ENCODE measurements at regions not wholly inside any gene's neighbourhood (a gene's known extent, or its start where the extent isn't known, plus 50 kb on each side); places are given as distances from the start of the nearest gene placed in this dataset.

DNA sequence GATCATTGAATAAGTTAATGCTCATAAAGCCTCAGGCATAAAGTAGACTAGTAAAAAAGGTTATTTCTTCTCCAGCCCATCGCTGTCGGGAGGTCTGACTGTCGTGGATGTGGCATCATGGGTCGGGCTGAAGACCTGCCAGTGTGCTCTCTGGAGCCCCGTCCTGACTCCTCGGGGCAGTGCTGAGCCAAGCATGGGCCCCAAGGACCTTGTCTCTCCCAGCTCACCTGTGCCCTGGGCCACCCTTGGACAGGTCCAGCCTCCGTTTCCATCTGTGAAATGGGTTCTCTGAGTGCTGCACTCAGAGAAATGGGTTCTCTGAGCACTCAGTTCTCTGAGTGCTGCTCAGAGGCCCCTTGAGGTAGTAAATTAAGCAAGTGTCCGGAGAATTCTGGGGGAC, 269.0 kb downstream of the GADD45G start:
- POLR2A ChIA-PET: no interaction called here
- Histone ChIP-seq H3K27me3 (ENCODE audit: insufficient read depth, low read length) (no peaks in the 10 kb centered on the region), H3K4me3 (replicated peaks in 1 of 2; ENCODE audit: low read depth in 1 of 2, low read length in 2 of 2) (no peak overlapping the region), H3K27ac (ENCODE audit: low read depth, low read length) (no peak overlapping the region), H3K36me3 (ENCODE audit: control insufficient read depth in 1 of 2, insufficient read depth in 2 of 2, low read length in 2 of 2) (no peaks in the 10 kb centered on the region), H4K20me1 (ENCODE audit: insufficient read depth) (no peaks in the 10 kb centered on the region), H3K79me2 (ENCODE audit: insufficient read depth, low read length) (no peaks in the 10 kb centered on the region), H3K9ac (ENCODE audit: low read length) (no peak overlapping the region), H3K4me1 (ENCODE audit: control insufficient read depth in 1 of 2, insufficient read depth in 2 of 2, low read length in 2 of 2) (no peaks in the 10 kb centered on the region), H3K9me2 (ENCODE audit: insufficient read depth) (no peaks in the 10 kb centered on the region), H3K4me2 (ENCODE audit: low read length) (no peak overlapping the region), H2AFZ (ENCODE audit: low read depth, low read length, poor library complexity, severe bottlenecking) (no peak overlapping the region), H3K9me3 (ENCODE audit: control insufficient read depth in 1 of 2, insufficient read depth in 1 of 2, low read depth in 1 of 2, low read length in 2 of 2) (no peaks in the 10 kb centered on the region)
- intact Hi-C loops (cut with micrococcal nuclease): no loop called here
- DNase-seq (ENCODE audit: low read depth, low spot score) (no peak), ATAC-seq (no peak)
- TF ChIP-seq, protein P1, sequence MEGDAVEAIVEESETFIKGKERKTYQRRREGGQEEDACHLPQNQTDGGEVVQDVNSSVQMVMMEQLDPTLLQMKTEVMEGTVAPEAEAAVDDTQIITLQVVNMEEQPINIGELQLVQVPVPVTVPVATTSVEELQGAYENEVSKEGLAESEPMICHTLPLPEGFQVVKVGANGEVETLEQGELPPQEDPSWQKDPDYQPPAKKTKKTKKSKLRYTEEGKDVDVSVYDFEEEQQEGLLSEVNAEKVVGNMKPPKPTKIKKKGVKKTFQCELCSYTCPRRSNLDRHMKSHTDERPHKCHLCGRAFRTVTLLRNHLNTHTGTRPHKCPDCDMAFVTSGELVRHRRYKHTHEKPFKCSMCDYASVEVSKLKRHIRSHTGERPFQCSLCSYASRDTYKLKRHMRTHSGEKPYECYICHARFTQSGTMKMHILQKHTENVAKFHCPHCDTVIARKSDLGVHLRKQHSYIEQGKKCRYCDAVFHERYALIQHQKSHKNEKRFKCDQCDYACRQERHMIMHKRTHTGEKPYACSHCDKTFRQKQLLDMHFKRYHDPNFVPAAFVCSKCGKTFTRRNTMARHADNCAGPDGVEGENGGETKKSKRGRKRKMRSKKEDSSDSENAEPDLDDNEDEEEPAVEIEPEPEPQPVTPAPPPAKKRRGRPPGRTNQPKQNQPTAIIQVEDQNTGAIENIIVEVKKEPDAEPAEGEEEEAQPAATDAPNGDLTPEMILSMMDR (IDR thresholded peaks at IDR 0.05 in 2 of 3, conservative IDR thresholded peaks at IDR 0.05 in 1 of 3; ENCODE audit: borderline replicate concordance in 1 of 3, insufficient read depth in 1 of 3, low read depth in 2 of 3, low read length in 2 of 3): no peak
- TF ChIP-seq YY1 (IDR thresholded peaks at IDR 0.05; ENCODE audit: extremely low read depth, insufficient replicate concordance, low read depth, low read length): no peak
- RAD21 ChIA-PET (ENCODE audit: low non-redundant PET in 1 of 2, low total read pairs in 2 of 2, uncharacterized antibody in 2 of 2, unreplicated experiment in 2 of 2): no interaction called here
- BruUV-seq (replicated peaks): no TSS peak
- CTCF ChIA-PET: no interaction called here

DNA sequence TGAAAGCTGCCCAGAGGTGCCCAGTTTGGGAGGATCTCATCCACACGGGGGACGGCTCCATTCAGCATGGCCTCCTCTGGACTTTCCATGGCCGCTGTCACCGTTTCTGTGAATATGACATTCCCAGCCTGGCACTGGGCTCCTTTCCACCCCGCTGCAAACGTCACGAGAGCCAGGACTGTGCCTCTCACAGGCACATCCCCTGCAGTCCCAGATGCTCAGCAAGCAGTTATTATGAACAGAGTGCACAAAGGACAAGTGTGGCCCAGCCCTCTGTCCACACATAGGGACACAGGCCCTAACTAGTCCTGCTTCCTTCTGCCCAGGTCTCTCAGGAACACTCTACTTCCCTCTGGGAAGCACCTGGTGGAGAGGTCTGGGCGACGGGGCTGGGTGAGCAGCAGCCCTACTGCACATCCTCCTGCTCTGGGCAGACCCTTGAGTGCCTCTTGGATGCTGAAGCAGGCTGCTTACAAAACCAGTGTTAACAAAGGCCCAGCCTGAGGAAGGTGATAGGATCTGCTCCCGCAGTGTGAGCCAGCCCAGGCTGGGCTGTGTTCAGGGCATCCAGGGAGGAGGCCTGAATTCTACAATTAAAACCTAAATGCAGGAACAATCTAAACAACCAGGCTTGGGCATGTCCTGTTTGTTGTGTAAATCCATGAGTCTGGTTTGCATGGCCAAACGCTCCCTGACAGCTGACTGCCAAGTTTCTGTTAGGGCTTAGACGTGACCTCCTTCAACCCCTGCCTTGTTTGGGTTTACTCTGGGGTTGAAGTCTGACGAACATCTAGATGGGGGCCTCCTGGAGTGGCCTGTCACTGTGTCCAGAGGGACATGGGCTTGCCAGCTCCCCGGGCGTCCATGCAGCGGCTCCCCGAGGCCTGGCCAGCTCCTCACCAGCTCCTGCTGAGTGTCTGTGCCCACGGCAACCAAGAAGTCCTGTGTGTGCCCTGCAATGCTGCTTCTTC, 269.8 kb downstream of the GADD45G start:
- ChIA-PET POLR2A (no interaction called here), CTCF (no interaction called here)
- TF ChIP-seq ZNF274 (IDR thresholded peaks at IDR 0.05; ENCODE audit: low read depth, low read length) (no peak), EZH2 (IDR thresholded peaks at IDR 0.05) (no peak), POLR2AphosphoS5 (IDR thresholded peaks at IDR 0.05; ENCODE audit: low read depth, low read length) (no peak), TCF7L2 (IDR thresholded peaks at IDR 0.05; ENCODE audit: borderline replicate concordance, extremely low read depth, insufficient read depth, insufficient read length) (no peak), SIN3A (IDR thresholded peaks at IDR 0.05; ENCODE audit: low read depth) (no peak)
- TF ChIP-seq, protein P2, sequence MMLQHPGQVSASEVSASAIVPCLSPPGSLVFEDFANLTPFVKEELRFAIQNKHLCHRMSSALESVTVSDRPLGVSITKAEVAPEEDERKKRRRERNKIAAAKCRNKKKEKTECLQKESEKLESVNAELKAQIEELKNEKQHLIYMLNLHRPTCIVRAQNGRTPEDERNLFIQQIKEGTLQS (IDR thresholded peaks at IDR 0.05): no peak
- TF ChIP-seq, protein P3, sequence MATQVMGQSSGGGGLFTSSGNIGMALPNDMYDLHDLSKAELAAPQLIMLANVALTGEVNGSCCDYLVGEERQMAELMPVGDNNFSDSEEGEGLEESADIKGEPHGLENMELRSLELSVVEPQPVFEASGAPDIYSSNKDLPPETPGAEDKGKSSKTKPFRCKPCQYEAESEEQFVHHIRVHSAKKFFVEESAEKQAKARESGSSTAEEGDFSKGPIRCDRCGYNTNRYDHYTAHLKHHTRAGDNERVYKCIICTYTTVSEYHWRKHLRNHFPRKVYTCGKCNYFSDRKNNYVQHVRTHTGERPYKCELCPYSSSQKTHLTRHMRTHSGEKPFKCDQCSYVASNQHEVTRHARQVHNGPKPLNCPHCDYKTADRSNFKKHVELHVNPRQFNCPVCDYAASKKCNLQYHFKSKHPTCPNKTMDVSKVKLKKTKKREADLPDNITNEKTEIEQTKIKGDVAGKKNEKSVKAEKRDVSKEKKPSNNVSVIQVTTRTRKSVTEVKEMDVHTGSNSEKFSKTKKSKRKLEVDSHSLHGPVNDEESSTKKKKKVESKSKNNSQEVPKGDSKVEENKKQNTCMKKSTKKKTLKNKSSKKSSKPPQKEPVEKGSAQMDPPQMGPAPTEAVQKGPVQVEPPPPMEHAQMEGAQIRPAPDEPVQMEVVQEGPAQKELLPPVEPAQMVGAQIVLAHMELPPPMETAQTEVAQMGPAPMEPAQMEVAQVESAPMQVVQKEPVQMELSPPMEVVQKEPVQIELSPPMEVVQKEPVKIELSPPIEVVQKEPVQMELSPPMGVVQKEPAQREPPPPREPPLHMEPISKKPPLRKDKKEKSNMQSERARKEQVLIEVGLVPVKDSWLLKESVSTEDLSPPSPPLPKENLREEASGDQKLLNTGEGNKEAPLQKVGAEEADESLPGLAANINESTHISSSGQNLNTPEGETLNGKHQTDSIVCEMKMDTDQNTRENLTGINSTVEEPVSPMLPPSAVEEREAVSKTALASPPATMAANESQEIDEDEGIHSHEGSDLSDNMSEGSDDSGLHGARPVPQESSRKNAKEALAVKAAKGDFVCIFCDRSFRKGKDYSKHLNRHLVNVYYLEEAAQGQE (IDR thresholded peaks at IDR 0.05; ENCODE audit: low read depth): no peak

More for the DNA sequence above, 269.8 kb downstream of the GADD45G start:
- Histone ChIP-seq H3K79me2 (ENCODE audit: insufficient read depth, low read length) (no peaks in the 10 kb centered on the region), H3K9me3 (ENCODE audit: control insufficient read depth in 1 of 2, insufficient read depth in 1 of 2, low read depth in 1 of 2, low read length in 2 of 2) (no peaks in the 10 kb centered on the region), H3K9ac (ENCODE audit: low read length) (no peak overlapping the region), H3K4me3 (replicated peaks in 1 of 2; ENCODE audit: low read depth in 1 of 2, low read length in 2 of 2) (no peak overlapping the region), H3K9me2 (ENCODE audit: insufficient read depth) (no peaks in the 10 kb centered on the region), H3K4me1 (ENCODE audit: control insufficient read depth in 1 of 2, insufficient read depth in 2 of 2, low read length in 2 of 2) (no peaks in the 10 kb centered on the region), H2AFZ (ENCODE audit: low read depth, low read length, poor library complexity, severe bottlenecking) (no peak overlapping the region), H3K4me2 (ENCODE audit: low read length) (no peak overlapping the region), H4K20me1 (ENCODE audit: insufficient read depth) (no peaks in the 10 kb centered on the region), H3K27ac (ENCODE audit: low read depth, low read length) (no peak overlapping the region), H3K36me3 (ENCODE audit: control insufficient read depth in 1 of 2, insufficient read depth in 2 of 2, low read length in 2 of 2) (no peaks in the 10 kb centered on the region), H3K27me3 (ENCODE audit: insufficient read depth, low read length) (no peaks in the 10 kb centered on the region)
- RAD21 ChIA-PET (ENCODE audit: low non-redundant PET in 1 of 2, low total read pairs in 2 of 2, uncharacterized antibody in 2 of 2, unreplicated experiment in 2 of 2): no interaction called here
- ATAC-seq: no peak
- BruUV-seq (replicated peaks): no TSS peak
- intact Hi-C loops (cut with micrococcal nuclease): no loop called here
- DNase-seq (ENCODE audit: low read depth, low spot score): no peak
